Activated naive CD4-positive, alpha-beta T cell treated with Interleukin-2 at 50 U/mL for 16 hours (primary cell): ENCODE measurements at regions not wholly inside any gene's neighbourhood (a gene's known extent, or its start where the extent isn't known, plus 50 kb on each side); places are given as distances from the start of the nearest gene placed in this dataset.

Source experiments
- DNase-seq: peaks from one replicate; pipeline ENCODE4 v3.0.0-alpha.2; 2020

GRCh38 chr2:47234456-47234855 is 58.1 kb upstream of the CALM2 start:
- no peak for DNase-seq

GRCh38 chr2:47232738-47233415 is 56.6 kb upstream of the CALM2 start:
- no peak for DNase-seq

DNA sequence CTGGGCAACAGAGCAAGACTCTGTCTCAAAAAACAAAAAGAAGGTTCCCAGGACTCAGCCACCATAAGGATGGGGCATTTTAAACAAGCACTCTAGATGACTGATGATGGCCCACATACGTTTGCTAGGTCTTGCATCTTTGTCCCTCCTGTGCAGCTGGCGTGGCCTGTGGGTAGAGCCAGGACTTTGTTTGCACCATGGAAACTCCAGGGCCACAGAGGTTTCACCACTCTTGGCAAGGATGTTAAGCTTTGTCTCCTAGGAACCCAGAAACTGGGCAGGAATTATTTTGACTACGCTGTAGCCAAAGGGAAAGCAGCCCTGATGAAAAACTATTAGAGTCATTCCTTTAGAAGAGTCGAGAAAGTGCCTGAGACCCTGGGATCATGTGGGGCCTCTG is 54.1 kb upstream of the CALM2 start:
- no peak for DNase-seq

GRCh38 chr2:47227532-47228279 is 51.4 kb upstream of the CALM2 start:
- no peak for DNase-seq

- DNase-seq = no peak
These were observed 50.6 kb upstream of the CALM2 start for GRCh38 chr2:47226923-47227220.

GRCh38 chr2:47226132-47226922 is 50.0 kb upstream of the CALM2 start:
- DNase-seq = no peak
